A549 (cell line): ENCODE measurements at regions not wholly inside any gene's neighbourhood (a gene's known extent, or its start where the extent isn't known, plus 50 kb on each side); places are given as distances from the start of the nearest gene placed in this dataset.

ENCODE experiments used
- CBX8 ChIP-seq: fragments of 200-600 bp; sonication (generic); IDR thresholded peaks from 2 replicates; pipeline ENCODE4 v1.6.1; 2016
- CEBPB ChIP-seq, 2 experiments: fragments of >200 bp in 1 of 2; sonication (Bioruptor Twin) in 1 of 2; formaldehyde crosslinking in 1 of 2; IDR thresholded peaks; 2 replicates each; pipeline ENCODE4 v1.6.1; 2012 to 2016
- EHMT2 ChIP-seq: fragments of 200-600 bp; sonication (generic); IDR thresholded peaks from 2 replicates; pipeline ENCODE4 v1.6.1; 2016; ENCODE audit warnings: antibody characterized with exemption, low read depth, mild to moderate bottlenecking, moderate library complexity
- EP300 ChIP-seq, 2 experiments: fragments of >200 bp; sonication (Bioruptor Twin); formaldehyde crosslinking; IDR thresholded peaks; 2 replicates in 1 of 2; 3 replicates in 1 of 2; pipeline ENCODE4 v1.6.1; 2016 to 2017
- HDAC2 ChIP-seq: fragments of 200-600 bp; sonication (generic); IDR thresholded peaks from 2 replicates; pipeline ENCODE4 v1.6.1; 2016
- KDM5A ChIP-seq: fragments of 200-600 bp; sonication (generic); IDR thresholded peaks from 2 replicates; pipeline ENCODE4 v1.6.1; 2016; ENCODE audit warnings: antibody characterized with exemption, mild to moderate bottlenecking
- MAZ ChIP-seq: fragments of 150-350 bp; IDR thresholded peaks from 2 replicates; pipeline ENCODE4 v1.6.1; 2014; ENCODE audit warnings: antibody characterized with exemption, low read depth, low read length, borderline replicate concordance
- NR3C1 ChIP-seq: fragments of >200 bp; sonication (Bioruptor Twin); formaldehyde crosslinking; IDR thresholded peaks from 3 replicates; pipeline ENCODE4 v1.6.1; 2017
- POLR2A ChIP-seq: IDR thresholded peaks from 2 replicates; pipeline ENCODE4 v1.6.1; 2012; ENCODE audit warnings: mild to moderate bottlenecking, low read length
- TP53 ChIP-seq: fragments of 250-450 bp; sonication (Bioruptor Pico); IDR thresholded peaks from 2 replicates; pipeline ENCODE4 v1.5.0; 2021; ENCODE audit warnings: mild to moderate bottlenecking, moderate library complexity
- TF ChIP-seq, protein P1 (sequence below): fragments of 200-600 bp; sonication (generic); IDR thresholded peaks from 2 replicates; pipeline ENCODE4 v1.6.1; 2016; ENCODE audit warnings: antibody characterized with exemption, mild to moderate bottlenecking, moderate library complexity
- TF ChIP-seq, protein P2 (sequence below): fragments of >200 bp; sonication (Bioruptor Twin); formaldehyde crosslinking; IDR thresholded peaks from 3 replicates; pipeline ENCODE4 v1.5.1; 2016
- TF ChIP-seq, protein P3 (sequence below): IDR thresholded peaks from 2 replicates; pipeline ENCODE4 v1.6.1; 2012; ENCODE audit warnings: low read depth, borderline replicate concordance
- TF ChIP-seq, protein P4 (sequence below): IDR thresholded peaks from 2 replicates; pipeline ENCODE4 v1.6.1; 2012

DNA sequence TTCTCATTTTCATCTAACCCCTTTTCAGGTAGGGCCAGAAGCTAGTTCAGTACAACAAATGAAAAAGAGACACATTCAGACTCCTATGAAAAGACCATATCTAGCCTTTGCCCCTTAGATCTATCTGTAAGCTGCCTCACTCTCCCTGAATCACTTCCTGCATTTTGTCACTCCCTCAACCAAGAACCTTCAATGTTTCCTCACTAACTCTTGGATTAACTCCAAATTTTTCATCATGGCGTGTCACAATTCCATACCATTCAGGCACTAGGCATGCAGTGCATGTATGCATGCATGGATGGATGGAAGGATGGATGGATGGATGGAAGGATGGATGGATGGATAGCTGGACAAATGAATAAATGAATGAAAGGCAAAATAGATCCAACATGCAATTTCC is 356.9 kb downstream of the TNS1 start:
- TF ChIP-seq, protein P1, sequence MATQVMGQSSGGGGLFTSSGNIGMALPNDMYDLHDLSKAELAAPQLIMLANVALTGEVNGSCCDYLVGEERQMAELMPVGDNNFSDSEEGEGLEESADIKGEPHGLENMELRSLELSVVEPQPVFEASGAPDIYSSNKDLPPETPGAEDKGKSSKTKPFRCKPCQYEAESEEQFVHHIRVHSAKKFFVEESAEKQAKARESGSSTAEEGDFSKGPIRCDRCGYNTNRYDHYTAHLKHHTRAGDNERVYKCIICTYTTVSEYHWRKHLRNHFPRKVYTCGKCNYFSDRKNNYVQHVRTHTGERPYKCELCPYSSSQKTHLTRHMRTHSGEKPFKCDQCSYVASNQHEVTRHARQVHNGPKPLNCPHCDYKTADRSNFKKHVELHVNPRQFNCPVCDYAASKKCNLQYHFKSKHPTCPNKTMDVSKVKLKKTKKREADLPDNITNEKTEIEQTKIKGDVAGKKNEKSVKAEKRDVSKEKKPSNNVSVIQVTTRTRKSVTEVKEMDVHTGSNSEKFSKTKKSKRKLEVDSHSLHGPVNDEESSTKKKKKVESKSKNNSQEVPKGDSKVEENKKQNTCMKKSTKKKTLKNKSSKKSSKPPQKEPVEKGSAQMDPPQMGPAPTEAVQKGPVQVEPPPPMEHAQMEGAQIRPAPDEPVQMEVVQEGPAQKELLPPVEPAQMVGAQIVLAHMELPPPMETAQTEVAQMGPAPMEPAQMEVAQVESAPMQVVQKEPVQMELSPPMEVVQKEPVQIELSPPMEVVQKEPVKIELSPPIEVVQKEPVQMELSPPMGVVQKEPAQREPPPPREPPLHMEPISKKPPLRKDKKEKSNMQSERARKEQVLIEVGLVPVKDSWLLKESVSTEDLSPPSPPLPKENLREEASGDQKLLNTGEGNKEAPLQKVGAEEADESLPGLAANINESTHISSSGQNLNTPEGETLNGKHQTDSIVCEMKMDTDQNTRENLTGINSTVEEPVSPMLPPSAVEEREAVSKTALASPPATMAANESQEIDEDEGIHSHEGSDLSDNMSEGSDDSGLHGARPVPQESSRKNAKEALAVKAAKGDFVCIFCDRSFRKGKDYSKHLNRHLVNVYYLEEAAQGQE, result no peak
- TF ChIP-seq CEBPB (IDR thresholded peaks at IDR 0.05) (no peak), EP300 (IDR thresholded peaks at IDR 0.05) (no peak), POLR2A (no peak), EHMT2 (no peak), TP53 (CRISPR knock-in tag) (no peak), MAZ (no peak), KDM5A (no peak), NR3C1 (no peak), CBX8 (no peak), HDAC2 (no peak)
- TF ChIP-seq, protein P2, sequence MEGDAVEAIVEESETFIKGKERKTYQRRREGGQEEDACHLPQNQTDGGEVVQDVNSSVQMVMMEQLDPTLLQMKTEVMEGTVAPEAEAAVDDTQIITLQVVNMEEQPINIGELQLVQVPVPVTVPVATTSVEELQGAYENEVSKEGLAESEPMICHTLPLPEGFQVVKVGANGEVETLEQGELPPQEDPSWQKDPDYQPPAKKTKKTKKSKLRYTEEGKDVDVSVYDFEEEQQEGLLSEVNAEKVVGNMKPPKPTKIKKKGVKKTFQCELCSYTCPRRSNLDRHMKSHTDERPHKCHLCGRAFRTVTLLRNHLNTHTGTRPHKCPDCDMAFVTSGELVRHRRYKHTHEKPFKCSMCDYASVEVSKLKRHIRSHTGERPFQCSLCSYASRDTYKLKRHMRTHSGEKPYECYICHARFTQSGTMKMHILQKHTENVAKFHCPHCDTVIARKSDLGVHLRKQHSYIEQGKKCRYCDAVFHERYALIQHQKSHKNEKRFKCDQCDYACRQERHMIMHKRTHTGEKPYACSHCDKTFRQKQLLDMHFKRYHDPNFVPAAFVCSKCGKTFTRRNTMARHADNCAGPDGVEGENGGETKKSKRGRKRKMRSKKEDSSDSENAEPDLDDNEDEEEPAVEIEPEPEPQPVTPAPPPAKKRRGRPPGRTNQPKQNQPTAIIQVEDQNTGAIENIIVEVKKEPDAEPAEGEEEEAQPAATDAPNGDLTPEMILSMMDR, result no peak
- TF ChIP-seq, protein P3, sequence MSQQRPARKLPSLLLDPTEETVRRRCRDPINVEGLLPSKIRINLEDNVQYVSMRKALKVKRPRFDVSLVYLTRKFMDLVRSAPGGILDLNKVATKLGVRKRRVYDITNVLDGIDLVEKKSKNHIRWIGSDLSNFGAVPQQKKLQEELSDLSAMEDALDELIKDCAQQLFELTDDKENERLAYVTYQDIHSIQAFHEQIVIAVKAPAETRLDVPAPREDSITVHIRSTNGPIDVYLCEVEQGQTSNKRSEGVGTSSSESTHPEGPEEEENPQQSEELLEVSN, result no peak
- TF ChIP-seq, protein P4, sequence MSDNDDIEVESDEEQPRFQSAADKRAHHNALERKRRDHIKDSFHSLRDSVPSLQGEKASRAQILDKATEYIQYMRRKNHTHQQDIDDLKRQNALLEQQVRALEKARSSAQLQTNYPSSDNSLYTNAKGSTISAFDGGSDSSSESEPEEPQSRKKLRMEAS, result no peak
